OCI-M1 (cell line): ENCODE measurements at regions not wholly inside any gene's neighbourhood (a gene's known extent, or its start where the extent isn't known, plus 50 kb on each side); places are given as distances from the start of the nearest gene placed in this dataset.
"Not testable (repeated sequence)": the region's sequence is repeated elsewhere in the genome, so short reads cannot be mapped to it uniquely, and the experiment has no call there.

Experiments used
- DNase-seq: peaks from one replicate; lab custom pipeline; 2025; lab: John Stamatoyannopoulos, UW

DNA sequence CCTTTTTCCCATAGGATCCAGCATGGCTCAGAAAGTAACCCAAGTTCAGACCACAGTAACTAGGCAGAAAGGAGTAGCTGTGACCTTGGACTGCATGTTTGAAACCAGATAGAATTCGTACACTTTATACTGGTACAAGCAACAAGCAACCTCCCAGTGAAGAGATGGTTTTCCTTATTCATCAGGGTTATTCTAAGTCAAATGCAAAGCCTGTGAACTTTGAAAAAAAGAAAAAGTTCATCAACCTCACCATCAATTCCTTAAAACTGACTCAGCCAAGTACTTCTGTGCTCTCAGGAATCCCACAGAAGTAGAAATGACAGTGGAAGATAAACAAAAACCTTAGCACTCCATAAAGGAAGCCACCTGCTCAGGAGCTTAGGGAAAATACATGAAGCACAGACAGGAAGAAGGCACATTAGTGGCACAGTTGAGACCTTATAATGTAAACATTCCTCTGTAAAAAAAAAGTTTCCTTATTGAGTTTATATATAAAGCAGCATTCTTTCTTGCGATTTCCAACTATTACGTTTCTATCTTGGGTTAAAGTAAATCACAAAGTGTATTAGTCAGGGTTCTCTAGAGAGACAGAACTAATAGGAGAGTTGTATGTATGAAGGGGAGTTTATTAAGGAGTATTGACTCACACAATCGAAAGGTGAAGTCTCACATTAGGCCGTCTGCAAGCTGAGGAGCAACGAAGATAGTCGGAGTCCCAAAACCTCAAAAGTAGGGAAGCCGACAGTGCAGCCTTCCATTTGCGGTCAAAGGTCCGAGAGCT is 398.4 kb downstream of the DAD1 start:
- DNase-seq: no peak

DNA sequence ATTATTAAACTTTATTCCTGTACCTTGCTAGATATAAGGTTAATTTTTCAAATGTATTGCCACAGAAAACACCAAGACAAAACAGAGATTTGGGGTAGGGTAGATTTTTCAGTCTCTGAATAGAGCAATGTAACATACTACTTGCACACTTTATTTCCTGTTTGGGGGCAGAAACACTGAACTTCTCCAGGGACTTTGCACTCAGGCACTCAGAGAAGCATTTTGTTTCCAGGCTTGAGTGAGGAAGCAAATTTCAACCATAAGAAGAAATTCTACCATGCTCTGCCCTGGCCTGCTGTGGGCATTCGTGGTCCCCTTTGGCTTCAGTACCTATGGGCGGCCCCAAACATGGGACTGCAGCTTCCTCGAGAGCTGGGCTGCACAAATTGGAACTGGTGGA is 399.1 kb downstream of the DAD1 start:
- DNase-seq: no peak

DNA sequence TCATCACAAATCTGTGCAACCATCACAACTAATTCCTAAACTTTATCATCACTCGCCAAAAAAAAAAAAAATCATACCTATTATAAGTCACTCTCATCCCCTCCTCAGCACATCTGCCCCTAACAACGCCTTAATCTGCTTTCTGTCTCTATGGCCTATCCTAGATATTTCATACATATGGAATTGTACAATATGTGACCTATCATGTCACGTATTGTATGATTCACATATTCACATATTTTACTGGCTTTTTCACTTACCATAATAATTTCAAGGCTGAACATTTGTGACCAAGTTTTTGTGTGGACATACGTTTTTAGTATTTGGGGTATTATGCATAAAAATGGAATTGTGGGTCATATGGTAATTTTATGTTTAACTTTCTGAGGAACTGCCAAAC is 400.7 kb downstream of the DAD1 start:
- no peak for DNase-seq

DNA sequence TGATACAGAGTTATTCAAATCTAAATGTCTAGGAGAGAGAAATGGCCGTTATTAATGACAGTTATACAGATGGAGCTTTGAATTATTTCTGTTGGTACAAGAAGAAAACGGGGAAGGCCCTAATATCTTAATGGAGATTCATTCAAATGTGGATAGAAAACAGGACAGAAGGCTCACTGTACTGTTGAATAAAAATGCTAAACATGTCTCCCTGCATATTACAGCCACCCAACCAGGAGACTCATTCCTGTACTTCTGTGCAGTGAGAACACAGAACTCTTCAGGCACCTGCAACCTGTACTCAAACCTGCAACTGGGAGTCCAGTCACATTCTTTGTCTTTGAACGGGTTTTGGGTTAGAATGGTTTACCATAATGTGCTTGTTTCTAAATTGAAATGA is 403.2 kb downstream of the DAD1 start:
- DNase-seq: no peak

DNA sequence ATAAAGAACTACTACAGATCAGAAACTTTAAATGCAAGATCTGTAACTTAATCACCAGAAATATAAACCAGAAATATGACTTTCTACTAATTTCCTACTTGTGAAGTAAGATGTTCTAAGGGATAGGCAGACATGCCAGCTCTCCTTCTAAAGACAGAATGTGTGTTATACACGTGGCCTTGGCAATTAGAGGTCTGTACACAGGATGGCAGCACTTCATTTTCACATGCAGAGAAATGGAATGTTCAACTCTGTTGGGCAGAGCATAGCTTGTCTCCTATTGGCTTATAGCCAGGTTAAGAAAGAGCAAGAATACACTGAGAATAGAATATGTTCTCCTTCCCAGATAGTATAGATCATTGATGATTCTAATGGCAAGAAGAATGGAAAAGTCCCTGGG is 403.8 kb downstream of the DAD1 start:
- DNase-seq: peak; percentile 25

DNA sequence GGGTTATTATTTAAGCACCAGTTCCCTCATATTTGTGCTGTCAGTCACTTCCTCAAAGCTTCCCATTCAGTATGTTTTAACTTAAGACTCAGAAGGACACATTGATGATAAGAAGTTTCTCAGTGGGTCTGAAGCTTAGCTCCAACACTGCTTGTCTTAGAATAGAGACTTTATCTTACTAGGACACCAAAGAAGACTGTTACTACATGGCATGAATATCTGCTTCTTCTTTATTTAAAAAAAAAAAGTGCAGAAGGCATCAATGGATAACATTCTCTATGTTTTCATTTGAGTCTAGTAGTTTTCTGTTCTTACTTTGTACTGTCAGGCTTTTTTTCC is 404.2 kb downstream of the DAD1 start:
- DNase-seq: peak; percentile 38

DNA sequence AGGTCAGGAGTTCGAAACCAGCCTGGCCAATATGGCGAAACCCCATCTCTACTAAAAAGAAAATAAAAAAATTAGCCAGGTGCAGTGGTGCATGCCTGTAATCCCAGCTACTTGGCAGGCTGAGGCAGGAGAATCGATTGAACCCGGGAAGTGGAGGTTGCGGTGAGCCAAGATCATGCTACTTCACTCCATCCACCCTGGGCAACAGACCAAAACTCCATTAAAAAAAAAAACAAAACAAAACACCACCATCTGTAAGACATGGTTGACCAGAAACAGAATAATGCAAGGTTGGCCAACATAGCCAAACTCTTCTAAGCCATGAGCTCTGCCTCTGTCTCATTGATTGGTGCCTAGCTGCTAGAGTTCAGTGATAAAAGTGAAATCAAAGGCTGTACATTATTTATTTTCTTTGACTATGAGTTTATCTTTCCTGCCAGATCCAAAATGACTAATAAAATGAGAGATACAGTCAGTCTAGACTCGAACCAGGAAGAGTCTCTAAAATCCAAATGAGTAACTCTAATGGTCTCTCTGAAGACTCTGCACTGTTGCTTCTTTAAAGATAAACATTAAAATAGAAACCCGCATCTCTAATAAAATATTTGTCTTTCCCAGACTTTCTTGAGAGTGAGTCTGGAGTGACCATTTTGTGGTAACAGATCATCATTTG is 404.7 kb downstream of the DAD1 start:
- DNase-seq: no peak

DNA sequence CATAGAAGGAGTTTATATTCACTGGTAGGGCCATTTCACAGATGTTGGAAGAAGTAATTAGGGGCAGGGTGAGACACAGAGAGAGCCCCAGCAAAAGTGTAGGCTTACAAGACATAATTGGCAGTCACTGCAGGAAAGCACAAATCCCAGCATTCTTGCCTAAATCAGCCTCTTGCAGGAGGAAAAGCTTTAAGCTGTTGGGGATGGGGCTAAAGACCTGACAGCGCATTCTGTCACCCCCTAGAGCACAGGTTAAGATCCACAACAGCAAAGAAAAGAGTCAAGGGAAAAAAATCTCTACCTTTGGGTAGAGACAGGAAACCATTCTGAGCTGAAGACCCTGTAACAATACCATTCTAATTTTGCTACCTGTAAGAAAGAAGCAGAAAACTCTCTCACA is 409.0 kb downstream of the DAD1 start:
- no peak for DNase-seq

DNA sequence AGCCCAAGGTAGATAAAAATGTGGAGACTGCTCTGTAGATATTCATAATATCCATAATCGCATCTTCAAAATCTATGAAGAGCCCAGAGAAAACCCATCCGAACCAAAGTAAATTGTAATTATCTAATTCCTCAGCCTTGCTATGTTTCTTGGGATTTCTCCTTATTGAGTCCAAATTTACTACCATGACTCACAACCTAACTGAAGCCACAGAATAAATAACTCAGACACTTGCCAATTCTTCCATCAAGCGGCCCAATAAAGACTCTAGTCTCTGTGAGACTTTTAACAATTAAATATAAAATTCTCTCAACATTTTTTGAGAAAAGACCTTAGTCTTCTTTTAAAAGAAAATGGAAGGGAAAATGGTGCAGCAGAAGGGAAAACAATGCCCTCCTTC is 409.8 kb downstream of the DAD1 start:
- DNase-seq: no peak

DNA sequence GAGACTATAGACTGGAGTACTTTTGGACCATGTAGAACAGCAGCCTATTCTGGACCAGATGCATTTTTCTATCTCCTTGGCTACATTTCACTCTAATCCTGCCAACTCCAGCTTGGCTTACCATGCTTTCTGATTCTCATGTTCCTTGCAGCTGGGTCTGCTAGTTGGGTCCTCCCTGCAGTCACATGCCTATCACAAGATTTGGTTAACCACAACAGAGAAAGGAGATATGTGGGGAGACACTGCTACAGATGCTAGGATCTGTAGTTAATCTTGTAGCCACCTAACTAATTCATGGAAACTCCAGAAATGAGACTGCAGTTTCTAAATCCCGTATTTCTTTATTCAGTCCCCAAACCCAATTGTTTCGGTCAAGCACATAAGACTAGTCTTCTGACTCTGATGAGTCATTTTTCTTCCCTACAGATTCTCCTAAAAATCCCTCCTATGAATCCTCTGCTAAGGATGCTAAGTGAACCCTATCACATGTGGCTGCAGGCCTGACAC is 410.6 kb downstream of the DAD1 start:
- DNase-seq: peak; percentile 80

DNA sequence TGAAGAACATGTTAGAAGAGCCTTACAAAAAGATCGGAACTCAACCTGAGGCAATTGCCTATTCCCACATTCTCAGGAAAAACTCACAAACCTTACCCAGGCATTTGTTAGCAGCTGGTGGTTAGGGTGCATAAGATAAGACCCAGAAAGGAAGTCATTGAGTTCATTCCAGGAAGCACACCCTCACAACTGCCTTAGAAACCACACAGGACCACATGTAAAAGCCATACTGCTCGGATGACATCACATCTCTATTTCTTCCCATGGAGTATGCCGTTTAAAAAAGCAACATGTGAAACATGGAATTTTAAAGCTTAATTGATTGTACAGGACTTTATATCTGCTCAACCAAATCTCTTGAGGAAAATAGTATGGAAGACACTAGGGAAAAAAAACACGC is 411.2 kb downstream of the DAD1 start:
- peak; percentile 71 for DNase-seq

DNA sequence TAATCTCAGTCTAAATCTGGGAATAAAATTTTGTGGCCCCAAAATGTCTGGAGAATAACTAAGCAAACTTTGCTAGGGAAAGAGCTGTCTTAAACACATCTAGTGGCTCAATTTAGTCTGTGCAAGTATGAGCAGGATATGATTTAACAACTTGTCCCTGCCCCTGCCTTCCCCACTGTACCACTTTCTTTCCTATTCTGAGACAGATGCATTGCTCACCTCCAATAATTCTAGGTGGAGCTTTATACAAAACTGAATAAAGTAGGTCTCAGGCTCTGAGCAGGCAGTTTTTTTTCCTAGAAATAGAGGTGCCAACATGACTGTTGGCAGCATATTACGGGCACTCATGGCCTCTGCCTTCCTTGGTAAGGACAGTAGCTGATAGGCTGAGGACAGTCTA is 412.1 kb downstream of the DAD1 start:
- DNase-seq: no peak

DNA sequence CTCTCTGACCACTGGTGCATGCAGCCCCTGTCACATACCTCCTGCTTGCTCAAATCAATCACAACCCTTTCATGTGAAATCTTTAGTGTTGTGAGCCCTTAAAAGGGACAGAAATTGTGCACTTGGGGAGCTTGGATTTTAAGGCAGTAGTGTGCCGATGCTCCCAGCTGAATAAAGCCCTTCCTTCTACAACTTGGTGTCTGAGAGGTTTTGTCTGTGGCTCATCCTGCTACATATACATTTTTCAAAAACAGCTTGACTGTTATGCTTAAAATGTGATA is 413.8 kb downstream of the DAD1 start:
- DNase-seq: not testable (repeated sequence)

DNA sequence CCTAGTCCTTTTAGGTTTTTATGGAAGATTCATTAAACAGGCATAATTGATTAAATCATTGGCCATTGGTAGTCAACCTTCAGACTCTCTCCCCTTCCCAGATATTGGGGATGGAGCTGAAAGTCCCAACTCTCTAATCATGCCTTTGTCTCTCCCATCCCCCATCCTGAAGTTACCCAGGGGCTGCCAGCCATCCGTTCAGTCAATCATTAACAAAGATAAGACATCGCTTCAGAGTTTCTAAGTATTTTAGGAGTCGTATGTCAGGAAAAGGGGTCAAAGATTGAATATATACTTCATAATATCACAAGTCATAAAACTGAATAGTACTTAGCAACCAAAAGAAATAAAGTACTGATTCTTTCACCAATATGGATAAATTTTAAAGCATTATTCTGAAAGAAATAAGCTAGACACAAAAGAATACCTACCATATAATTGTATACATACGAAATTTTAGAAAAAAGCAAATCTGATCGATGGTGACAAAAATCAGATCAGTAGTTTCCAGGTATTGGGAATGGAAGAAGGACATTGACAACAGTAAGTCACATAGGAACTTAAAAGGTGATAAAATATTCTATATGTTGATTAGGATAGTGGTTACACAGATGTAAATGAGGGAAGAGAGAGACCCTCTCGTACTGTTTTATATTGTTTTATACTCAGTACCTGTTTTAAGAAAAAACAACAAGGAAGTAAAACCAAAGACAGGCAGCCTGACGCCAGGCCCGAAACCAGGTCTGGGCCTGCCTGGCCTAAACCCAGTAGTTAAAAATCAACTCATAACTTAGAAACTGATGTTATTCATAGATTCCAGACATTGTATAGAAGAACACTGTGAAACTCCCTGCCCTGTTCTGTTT is 414.4 kb downstream of the DAD1 start:
- no peak for DNase-seq

DNA sequence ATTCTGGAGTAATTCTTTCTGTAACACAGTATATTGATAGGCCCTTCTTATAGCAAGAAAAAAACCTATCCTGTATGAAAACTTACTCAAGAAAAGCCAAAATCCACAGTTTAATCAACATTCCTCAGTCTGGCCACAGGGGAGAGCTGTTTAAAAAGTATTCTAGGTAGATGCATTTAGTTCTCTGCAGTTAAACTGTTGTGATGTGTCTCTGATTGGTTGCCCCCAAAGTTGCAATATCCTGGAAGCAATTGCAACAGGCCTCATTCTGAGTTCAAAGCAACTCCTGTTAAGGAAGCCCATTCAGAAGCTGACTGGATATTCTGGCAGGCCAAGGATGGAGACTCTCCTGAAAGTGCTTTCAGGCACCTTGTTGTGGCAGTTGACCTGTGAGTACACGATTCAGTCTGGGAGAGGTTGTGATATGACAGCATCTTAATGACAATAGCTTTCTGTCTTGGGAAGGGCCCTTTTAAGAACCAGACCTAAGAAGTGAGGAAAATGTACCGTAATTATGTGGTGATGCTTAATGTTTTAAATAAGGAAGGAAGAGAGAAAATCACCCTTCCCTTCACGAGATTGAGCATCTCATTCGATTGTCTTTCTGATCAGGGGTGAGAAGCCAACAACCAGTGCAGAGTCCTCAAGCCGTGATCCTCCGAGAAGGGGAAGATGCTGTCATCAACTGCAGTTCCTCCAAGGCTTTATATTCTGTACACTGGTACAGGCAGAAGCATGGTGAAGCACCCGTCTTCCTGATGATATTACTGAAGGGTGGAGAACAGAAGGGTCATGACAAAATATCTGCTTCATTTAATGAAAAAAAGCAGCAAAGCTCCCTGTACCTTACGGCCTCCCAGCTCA is 420.7 kb downstream of the DAD1 start:
- peak; percentile 30 for DNase-seq

DNA sequence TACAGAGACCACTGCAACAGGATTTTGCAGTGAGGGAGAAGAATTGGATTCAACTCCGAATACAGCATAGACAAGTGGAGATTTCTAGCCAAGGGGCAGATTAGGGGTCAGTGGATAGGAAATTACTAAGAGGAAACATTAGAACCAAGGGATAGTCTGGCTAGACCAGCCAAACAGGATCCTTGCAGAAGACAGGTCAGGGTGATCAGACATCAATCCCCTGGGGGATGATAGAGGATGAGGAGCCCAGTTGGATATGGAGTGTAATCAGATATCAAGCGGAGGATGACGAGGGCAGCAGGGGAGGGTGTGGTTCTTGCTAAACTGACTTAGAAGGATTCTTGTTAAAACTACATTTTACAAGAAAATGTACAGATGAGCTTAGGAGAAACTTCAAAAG is 424.4 kb downstream of the DAD1 start:
- DNase-seq: no peak

DNA sequence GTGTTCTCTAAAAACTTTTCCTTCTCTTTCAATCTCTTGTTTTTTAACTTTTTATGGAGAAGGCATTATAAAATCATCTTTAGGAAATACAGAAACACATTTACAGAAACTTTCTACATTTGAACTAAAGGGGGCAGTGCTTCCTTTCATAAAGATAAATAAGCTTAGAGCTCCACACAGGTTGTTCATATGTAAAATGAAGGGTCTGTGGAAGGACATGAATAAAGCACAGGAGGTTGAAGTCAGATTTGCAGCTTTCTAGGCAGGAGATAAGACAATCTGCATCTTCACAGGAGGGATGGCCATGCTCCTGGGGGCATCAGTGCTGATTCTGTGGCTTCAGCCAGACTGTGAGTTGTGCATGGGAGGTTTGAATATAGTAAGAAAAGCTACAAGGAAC is 426.0 kb downstream of the DAD1 start:
- peak; percentile 47 for DNase-seq

DNA sequence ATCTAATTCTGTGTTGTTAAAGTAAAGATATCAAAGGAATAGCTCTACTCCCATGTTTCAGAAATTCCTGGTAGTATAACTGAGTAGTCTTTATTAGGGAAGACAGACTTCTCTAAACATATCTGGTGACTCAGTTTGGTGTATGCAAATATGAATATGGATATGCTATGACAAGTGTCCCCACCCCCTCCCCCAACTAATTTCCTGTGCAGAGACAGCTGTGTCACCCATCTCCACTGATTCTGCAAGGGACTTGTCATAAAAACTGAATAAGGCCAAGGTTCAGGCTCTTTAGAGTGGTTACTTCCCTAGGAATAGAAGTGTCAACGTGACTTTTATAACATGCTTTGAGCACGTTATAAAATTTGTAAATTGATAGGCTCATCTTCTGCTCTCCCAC is 429.1 kb downstream of the DAD1 start:
- DNase-seq: no peak

DNA sequence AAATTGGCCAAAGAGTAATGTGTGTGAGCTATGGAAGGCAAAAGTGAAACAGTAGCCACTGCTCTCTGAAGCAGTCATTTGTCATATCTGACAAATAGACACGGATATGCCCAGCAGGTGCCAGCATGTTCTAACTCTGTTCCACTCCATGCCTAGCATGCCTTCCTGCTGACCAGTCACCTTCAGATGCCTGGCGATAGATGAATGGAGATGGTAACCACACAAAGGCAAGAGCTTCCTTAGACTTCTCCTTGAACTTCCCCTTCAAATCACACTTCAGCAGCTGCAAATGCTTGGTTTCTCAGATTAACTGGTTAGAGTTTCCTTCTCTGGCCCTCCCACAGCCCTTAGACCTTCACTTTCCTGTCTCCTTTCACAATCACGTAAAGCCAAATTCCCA is 429.9 kb downstream of the DAD1 start:
- no peak for DNase-seq

DNA sequence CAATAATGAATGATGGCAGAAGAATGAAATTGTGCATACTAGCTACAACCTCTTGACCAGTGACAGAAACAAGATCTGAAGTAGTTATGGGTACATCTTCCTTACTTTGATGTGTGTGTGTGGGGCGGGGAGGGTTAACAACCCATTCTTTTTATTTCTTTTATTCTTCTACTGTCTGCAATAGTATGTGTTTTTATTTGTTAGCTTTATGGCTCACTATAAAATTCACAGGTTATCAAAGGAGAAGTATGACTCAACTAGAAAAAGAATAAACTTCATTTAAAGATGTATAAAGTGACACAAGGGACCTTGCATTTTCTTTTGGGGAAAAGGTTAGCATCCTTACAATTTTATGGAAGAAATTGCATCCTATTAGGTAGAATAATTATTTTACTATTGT is 430.5 kb downstream of the DAD1 start:
- no peak for DNase-seq

DNA sequence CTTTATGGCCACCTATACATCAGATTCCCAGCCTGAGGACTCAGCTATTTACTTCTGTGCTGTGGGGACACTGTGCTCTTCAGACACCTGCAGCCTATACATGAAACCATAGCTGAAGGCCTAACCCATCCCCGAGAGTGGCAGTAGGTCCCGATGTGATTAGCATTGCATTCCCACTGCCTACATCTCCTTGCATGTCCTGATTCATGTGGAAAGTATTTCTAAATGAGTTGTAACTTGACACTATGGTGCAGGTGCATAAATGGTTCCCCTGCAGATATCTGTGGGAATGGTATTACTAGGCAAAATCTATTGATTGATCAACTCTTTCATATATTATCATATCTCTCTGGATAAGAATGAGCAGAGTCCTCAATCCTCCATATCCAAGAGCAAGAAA is 433.5 kb downstream of the DAD1 start:
- no peak for DNase-seq

DNA sequence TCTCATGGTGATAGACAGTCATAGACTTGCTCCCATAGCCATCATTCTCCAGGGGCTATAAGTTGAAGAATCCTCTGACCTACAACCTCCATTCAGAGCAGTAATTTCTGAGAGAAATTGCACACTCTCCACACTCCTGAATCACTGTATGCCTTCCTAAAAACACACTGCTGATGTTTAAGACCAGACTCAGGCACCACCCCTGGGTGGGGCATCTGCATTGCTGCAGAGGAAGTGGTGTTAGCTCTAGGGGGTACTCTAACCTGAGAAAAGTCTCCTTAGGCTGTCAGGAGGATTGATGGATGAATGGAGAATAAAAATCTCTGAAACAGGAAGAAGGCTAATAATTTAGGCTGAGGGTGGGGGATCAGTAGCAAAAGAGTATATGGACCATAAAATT is 436.1 kb downstream of the DAD1 start:
- DNase-seq: no peak
